H1 (cell line): ENCODE measurements at regions not wholly inside any gene's neighbourhood (a gene's known extent, or its start where the extent isn't known, plus 50 kb on each side); places are given as distances from the start of the nearest gene placed in this dataset.

Experiments used
- CREB1 ChIP-seq: IDR thresholded peaks from 2 replicates; pipeline ENCODE4 v1.6.1; 2012; ENCODE audit warnings: inconsistent platforms
- RBBP5 ChIP-seq: IDR thresholded peaks from 2 replicates; pipeline ENCODE4 v1.7.1; 2012; ENCODE audit warnings: low read depth, mild to moderate bottlenecking, inconsistent platforms, low read length, moderate library complexity, borderline replicate concordance
- SRF ChIP-seq: IDR thresholded peaks from 2 replicates; pipeline ENCODE4 v1.6.1; 2011; ENCODE audit warnings: mild to moderate bottlenecking, low read depth, low read length, moderate library complexity
- TAF7 ChIP-seq: optimal IDR thresholded peaks from 2 replicates; pipeline ENCODE3; 2011; ENCODE audit warnings: low read depth, mild to moderate bottlenecking, inconsistent platforms, low read length, moderate library complexity, borderline replicate concordance
- ZNF274 ChIP-seq: IDR thresholded peaks from 2 replicates; pipeline ENCODE4 v1.7.0; 2012; ENCODE audit warnings: low read length, borderline replicate concordance; ENCODE audit errors: extremely low read depth

DNA sequence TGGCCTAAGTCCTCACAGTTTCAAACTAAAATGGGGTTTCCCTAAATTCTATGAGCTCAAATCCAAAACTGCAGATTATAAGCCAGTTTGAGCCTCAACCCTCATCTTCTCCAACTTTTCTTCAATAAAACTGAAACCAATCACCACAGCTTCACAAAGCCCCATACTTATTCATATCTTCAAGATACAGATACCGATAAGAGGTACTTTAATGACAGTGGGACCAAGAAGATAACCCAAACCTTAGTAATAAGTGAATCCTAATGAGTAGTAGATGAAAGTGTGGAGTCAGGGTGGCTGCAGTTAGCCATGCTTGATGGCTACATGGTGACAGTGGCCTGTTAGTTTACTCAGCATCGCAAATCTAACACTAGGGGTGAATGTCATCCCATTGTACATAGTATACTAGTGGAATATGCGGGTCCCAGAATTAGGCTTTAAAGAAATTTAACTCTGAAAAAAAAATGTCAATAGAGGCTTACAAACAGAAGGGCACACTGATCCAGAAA, 395.8 kb upstream of the PHF14 start (continued):
- no peak for TF ChIP-seq RBBP5
- no peak for TF ChIP-seq CREB1
- TF ChIP-seq TAF7 = no peak
- TF ChIP-seq ZNF274 = no peak
- no peak for TF ChIP-seq SRF
